HG02840 (cell line): ENCODE measurements at regions not wholly inside any gene's neighbourhood (a gene's known extent, or its start where the extent isn't known, plus 50 kb on each side); places are given as distances from the start of the nearest gene placed in this dataset.
"Not testable (repeated sequence)": the region's sequence is repeated elsewhere in the genome, so short reads cannot be mapped to it uniquely, and the experiment has no call there.

ENCODE experiments used
- ATAC-seq: cut with Tn5 transposase; IDR thresholded peaks from one replicate; pipeline ENCODE4 v1.9.1; 2021; ENCODE audit warnings: mild to moderate bottlenecking, moderate library complexity, moderate number of reproducible peaks; ENCODE audit not compliant: unreplicated experiment, low FRiP score

DNA sequence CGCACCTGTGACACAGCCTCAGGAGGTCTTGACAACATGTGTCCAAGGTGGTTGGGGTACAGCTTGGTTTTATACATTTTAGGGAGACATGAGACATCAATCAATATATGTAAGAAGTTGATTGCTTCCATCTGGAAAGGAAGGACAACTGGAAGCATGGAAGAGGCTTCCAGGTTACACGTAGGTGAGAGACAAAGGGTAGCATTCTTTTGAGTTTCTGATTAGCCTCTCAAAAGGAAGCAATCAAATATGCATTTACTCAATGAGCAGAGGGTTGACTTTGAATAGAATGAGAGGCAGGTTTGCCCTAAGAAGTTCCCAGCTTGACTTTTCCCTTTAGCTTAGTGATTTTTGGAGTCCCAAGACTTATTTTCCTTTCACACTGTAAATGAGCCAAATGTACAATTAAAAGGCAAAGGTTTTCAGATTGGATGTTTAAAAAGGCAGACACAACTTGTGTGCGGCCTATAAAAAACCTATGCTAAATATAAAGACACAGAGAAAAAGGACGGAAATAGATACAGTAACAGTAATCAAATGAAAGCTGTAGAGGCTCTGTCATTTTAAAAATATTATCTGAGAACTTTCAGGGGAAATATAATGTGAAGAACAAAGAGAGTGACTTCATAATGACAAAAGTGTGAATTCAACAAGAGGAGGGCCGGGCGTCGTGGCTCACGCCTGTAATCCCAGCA lies 65.7 kb upstream of the LANCL2 start:
- no peak for ATAC-seq

DNA sequence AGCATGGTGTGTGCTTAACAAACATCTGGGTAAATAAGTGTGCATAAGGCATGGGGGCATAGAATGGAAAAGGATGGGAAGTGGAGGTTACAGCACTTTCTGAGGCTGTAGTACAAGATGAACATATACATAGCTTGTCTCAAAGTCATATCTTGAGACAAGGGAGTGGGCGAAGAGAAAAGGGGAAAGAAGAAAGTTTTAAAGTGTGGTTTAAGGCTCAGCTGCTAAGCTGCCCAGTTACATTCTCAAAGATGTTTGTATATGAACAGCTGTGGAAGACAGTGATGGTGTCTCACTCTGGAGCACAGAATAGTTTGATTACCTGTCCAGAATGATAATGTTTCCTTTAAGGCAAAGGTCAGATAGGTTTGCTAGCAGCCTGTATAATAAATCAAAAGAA lies 61.9 kb upstream of the LANCL2 start:
- no peak for ATAC-seq

DNA sequence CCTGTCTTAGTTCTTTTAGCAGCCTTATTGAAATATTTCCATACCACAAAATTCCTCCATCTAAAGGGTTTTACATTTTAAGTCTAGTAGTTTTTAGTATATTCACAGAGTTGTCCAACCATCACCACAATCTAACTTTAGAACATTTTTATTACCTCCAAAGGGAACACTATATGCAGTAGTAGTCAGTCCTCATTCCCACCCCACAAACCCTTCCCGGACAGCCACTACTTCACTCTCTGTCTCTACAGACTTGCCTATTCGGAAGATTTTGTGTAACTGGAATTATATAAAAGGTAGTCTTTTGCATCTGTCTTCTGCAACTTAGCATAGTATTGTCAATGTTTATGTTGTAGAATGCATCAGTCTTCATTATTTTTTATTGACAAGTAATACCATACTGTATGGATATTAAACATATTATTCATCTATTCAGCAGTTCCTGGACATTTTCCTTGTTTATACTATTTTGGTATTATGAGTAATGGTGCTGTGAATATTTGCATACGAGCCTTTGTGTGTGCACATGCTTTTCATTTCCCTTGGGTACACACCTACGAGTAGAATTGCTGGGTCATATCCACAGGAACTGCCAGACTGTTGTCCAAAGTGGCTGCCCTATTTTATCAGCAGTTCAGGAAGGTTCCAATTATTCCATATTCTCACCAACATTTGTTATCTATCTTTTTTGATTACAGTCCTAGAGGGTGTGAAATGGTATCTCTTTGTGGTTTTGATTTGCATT lies 60.9 kb upstream of the LANCL2 start:
- ATAC-seq, result no peak

DNA sequence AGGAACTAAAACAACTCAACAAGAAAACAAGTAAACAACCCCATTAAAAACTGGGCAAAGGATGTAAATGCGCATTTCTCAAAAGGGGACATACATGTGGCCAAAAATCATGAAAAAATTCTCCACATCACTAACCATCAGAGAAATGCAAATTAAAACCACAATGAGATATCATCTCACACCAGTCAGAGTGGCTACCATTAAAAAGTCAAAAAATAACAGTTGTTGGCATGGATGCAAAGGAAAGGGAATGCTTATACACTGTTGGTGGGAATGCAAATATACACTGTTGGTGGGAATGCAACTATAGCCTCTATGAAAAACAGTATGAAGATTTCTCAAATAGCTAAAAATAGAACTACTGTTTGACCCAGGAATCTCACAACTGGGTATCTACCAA lies 60.0 kb upstream of the LANCL2 start:
- no peak for ATAC-seq

DNA sequence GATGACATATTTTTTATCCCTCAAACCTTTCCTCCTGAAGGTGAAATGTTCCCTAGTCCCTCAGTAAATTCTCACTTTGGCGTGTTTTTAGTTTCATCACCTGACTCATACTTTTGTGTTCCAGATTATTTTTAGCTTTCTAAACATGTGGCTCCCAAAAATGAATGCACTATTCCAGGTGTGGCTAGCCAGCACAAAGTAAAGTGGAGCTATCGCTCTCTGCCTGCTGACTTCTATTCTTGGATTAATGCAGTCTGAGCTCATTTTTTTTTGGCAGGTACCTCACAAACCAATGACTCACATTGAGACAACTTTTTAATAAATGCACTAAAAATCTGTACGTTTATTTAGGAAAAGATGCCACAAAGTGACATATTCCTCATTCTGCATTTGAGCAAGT lies 58.8 kb upstream of the LANCL2 start:
- no peak for ATAC-seq

DNA sequence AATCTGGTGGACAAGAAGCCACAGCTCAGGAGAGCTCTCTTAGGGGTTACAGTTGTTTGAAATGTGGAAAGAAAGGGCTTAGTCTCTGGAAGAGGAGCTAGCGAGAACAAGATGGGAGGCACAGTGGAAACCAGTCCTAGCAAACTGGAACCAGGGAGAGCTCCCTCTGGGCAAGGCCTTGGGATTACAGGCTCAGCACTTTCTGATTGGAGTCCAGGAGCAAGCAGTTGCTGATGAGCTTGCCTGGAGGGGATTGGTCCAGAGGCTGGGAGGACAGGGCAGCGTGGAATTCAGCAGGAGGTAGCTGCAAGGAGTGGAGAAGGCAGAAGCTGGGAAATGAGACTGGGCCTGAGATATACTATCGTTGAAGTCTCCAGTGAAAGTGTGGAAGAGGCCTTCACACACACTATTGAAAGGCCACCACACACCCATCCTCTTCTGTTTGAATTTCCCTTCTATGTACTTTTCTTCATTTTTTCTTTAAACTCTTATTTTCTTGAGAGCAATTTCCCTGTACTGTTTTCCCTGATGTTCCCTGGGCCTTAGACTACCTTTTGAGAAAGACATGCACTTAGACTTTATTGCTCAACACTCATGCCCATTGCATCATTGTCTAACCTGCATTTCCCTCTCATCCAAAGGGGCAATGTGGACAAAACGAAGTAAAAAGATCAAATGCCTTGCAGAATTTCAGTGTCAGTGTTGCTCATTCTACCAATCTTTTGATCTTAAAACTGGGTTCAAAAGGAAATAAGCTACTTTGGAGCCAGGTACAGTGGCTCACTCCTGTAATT lies 57.8 kb upstream of the LANCL2 start:
- ATAC-seq, result no peak

DNA sequence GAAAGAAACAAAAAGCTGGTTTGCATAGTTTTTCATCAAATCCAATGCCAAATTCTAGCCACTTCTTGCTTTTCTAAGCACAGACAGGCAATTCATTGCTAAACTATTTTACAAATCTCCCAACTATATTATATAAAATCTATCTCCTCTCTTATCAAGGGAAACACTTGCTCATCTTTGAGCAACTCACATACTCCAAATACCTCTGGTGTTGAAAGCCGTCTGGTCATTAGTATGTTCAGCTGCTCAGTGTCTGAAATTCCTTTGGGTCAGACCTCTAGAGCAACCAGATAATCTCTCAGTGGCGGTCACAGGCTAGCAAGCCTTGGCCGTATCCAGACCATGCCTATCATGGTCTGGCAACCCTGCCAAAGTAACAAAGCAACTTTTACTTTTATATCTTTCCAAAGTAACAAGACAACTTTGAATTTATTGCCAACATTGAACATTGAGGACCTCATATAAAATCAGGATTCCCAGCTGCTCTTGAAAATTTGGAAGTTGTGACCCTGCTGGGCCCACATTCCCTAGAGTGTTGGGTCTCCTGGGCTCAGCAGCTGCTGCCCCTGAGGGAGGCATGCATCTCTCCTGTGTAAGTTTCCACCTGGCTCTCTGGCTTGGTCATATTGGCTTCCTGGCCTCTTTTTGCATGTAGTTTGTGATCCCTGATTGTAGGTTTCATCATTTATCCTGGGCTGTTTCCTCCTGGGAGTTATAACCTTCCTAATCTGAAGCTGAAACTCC lies 56.8 kb upstream of the LANCL2 start:
- ATAC-seq, result peak; percentile 4

DNA sequence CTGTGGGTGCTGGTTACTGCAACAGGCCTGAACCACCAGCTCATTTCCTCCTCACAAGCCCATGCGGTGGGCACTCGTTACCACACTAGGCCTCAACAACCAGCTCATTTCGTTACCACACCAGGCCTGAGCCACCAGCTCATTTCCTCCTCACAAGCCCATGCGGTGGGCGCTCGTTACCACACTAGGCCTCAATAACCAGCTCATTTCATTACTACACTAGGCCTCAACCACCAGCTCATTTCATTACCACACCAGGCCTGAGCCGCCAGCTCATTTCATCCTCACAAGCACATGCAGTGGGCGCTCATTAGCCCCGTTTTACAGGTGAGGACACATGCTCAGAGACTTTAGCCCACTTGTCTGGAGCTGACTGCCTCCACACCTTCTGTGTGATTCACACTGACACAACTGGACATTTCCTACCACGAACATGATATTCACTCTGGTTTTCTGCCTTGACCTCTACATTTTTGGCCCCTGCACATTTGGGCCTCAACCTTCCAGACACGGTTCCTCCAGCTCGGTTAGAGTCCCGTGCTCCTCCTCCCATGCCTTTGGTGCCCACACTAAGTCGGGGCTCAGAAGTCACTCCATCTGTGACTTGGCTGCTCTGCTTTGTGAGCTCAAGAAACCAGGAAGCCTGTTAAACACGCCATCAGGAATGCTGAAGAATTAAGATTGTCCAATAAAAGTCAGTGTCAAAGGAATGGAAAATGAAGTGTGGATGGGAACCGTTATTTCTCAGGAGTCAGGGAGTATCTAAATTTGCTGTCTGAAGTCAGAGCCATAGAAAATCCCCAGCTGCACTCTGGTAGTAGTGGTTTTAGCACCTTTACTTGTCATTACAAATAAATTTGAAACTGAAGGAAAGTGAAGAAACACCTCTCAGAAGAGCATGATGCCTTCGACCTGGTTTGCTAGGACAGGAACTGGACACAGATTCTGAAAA lies 55.8 kb upstream of the LANCL2 start:
- ATAC-seq, result peak; percentile 91

DNA sequence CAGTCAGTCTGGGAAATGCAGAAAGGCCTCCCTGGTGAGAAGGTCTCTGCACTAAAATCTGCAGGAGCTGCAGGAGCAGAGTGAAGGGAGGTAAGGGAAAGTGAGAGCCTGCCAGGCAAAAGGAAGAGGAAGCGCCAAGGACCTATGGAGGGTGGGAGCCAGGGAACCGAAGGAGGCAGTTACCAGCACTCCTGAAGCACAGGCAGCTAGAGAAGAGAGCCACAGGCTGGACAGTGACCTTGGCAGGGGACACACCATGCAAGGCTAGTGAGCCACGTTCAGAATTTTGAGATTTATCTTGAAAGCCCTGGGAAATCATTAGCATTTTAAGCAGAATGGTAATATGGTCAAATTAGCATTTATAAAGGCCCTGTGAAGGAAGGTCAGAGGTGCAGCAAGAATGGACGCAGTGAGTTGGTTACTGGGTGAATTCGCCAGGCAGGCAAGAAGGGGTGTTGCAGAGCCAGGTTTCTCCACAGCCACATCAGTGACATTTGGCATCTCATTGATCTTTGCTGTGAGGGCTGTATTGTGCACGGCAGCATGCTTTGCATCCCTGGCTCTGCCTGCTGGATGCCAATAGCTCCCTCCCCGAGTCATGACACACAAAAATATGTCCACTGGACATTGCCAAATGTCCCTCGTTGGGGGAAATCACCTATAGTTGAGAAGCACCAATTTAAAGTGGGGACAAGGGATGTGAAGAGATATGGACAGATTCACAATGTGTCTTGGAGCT lies 54.7 kb upstream of the LANCL2 start:
- ATAC-seq, result no peak

DNA sequence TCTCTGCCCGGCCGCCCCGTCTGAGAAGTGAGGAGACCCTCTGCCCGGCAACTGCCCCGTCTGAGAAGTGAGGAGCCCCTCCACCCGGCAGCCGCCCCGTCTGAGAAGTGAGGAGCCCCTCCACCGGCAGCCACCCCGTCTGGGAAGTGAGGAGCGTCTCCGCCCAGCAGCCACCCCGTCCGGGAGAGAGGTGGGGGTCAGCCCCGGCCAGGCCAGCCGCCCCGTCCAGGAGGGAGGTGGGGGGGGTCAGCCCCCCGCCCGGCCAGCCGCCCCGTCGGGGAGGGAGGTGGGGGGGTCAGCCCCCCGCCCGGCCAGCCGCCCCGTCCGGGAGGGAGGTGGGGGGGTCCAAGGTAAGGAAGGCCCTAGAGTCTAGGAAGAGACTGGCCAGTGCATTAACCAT lies 53.2 kb upstream of the LANCL2 start:
- not testable (repeated sequence) for ATAC-seq

DNA sequence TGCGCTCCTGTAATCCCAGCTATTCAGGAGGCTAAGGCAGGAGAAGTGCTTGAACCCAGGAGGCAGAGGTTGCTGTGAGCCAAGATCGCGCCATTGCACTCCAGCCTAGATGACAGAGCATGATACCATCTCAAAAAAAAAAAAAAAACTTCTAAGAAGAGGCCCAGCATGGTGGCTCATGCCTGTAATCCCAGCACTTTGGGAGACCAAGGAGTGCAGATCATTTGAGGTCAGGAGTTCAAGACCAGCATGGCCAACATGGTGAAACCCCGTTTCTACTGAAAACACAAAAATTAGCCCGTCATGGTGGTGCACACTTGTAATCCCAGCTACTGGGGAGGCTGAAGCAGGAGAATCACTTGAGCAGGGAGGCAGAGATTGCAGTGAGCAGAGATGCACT lies 51.5 kb upstream of the LANCL2 start:
- not testable (repeated sequence) for ATAC-seq

DNA sequence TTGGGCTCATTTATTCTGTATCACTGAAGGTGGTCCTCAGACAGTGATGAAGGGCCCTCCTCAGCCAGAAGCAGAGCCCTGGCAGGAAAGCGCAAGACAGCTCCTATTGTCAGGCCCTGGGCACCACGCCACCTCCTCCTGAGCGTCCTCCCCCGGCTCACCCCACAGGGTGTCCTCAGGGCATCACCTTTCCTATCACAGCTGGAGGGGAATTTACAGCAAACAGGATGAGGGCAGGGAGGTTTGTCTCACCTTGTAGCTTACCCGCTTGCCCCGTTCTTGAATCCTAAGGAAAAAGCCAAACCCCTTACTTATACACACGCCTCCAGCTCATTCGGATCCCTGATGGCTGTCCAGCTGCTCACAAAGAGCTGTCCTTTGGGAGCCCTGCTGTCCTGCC lies 50.2 kb upstream of the LANCL2 start:
- ATAC-seq, result no peak
